ENCODE measurements at regions not wholly inside any gene's neighbourhood (a gene's known extent, or its start where the extent isn't known, plus 50 kb on each side); places are given as distances from the start of the nearest gene placed in this dataset.

GRCh38 chr16:25478476-25478875 is 213.3 kb upstream of the HS3ST4 start:
- Histone ChIP-seq H3K27ac (ENCODE audit: insufficient read depth, low read depth, low read length) (no peak overlapping the region), H3K27me3 (ENCODE audit: control insufficient read depth in 2 of 2, insufficient read depth in 2 of 2, low read length in 2 of 2) (no peaks in the 10 kb centered on the region), H3K36me3 (ENCODE audit: control insufficient read depth in 2 of 2, extremely low read depth in 1 of 2, insufficient read depth in 2 of 2, low read length in 2 of 2) (no peaks in the 10 kb centered on the region), H3K79me2 (ENCODE audit: control insufficient read depth, insufficient read depth, low read length) (no peaks in the 10 kb centered on the region), H3K9me1 (replicated peaks; ENCODE audit: control insufficient read depth, extremely low read depth, insufficient read depth, low read length) (no peaks in the 10 kb centered on the region), H3K4me2 (ENCODE audit: insufficient read depth, low read length) (no peak overlapping the region), H3K4me1 (ENCODE audit: control insufficient read depth, extremely low read depth, insufficient read depth, low read length) (no peaks in the 10 kb centered on the region), H4K20me1 (replicated peaks; ENCODE audit: control insufficient read depth, extremely low read depth, insufficient read depth, low read length) (no peaks in the 10 kb centered on the region), H3K9me3 (replicated peaks; ENCODE audit: control insufficient read depth, insufficient read depth, low read length) (no peaks in the 10 kb centered on the region), H3K4me3 (replicated peaks in 1 of 3; ENCODE audit: insufficient read depth in 1 of 3, low read depth in 1 of 3, low read length in 3 of 3) (no peak overlapping the region), H2AFZ (ENCODE audit: low read depth, low read length) (no peak overlapping the region), H3K9ac (replicated peaks; ENCODE audit: extremely low read depth, insufficient read depth, low read length) (no peak overlapping the region)
- no TSS peak for BruUV-seq (replicated peaks)
- ChIA-PET CTCF (no interaction called here), POLR2A (no interaction called here)
- TF ChIP-seq CTCF (IDR thresholded peaks at IDR 0.05; ENCODE audit: extremely low read depth in 1 of 2, insufficient read depth in 1 of 2, low read depth in 1 of 2, low read length in 2 of 2) (no peak), EZH2 (IDR thresholded peaks at IDR 0.05; ENCODE audit: borderline replicate concordance, low read depth, low read length, severe bottlenecking) (no peak)
- DNase-seq (ENCODE audit: low read depth, low spot score), result no peak
- FAIRE-seq, result no peak
- intact Hi-C loops (cut with micrococcal nuclease), result no loop called here
- dilution Hi-C loops (cut with MboI; ENCODE audit: extremely low pct_ligation_motif_present, low sequenced_read_pairs), result no loop called here

GRCh38 chr16:25464058-25464457 is 206.4 kb upstream of the ZKSCAN2 start:
- BruUV-seq (replicated peaks), result no TSS peak
- ChIA-PET POLR2A (no interaction called here), CTCF (no interaction called here)
- H3K9me3 ChIP-seq (replicated peaks; ENCODE audit: control insufficient read depth, insufficient read depth, low read length), result no peaks in the 10 kb centered on the region
- H2AFZ ChIP-seq (ENCODE audit: low read depth, low read length), result no peak overlapping the region
- H3K4me3 ChIP-seq (replicated peaks in 1 of 3; ENCODE audit: insufficient read depth in 1 of 3, low read depth in 1 of 3, low read length in 3 of 3), result no peak overlapping the region
- DNase-seq (ENCODE audit: low read depth, low spot score) (no peak), FAIRE-seq (no peak)
- H3K79me2 ChIP-seq (ENCODE audit: control insufficient read depth, insufficient read depth, low read length), result no peaks in the 10 kb centered on the region
- no peaks in the 10 kb centered on the region for H3K4me1 ChIP-seq (ENCODE audit: control insufficient read depth, extremely low read depth, insufficient read depth, low read length)
- H3K9ac ChIP-seq (replicated peaks; ENCODE audit: extremely low read depth, insufficient read depth, low read length), result no peak overlapping the region
- TF ChIP-seq CTCF (IDR thresholded peaks at IDR 0.05; ENCODE audit: extremely low read depth in 1 of 2, insufficient read depth in 1 of 2, low read depth in 1 of 2, low read length in 2 of 2) (no peak), EZH2 (IDR thresholded peaks at IDR 0.05; ENCODE audit: borderline replicate concordance, low read depth, low read length, severe bottlenecking) (no peak)
- H3K27ac ChIP-seq (ENCODE audit: insufficient read depth, low read depth, low read length), result no peak overlapping the region
- no peaks in the 10 kb centered on the region for H3K27me3 ChIP-seq (ENCODE audit: control insufficient read depth in 2 of 2, insufficient read depth in 2 of 2, low read length in 2 of 2)
- dilution Hi-C loops (cut with MboI; ENCODE audit: extremely low pct_ligation_motif_present, low sequenced_read_pairs), result no loop called here
- H3K9me1 ChIP-seq (replicated peaks; ENCODE audit: control insufficient read depth, extremely low read depth, insufficient read depth, low read length), result no peaks in the 10 kb centered on the region
- H4K20me1 ChIP-seq (replicated peaks; ENCODE audit: control insufficient read depth, extremely low read depth, insufficient read depth, low read length), result no peaks in the 10 kb centered on the region
- no peak overlapping the region for H3K4me2 ChIP-seq (ENCODE audit: insufficient read depth, low read length)
- intact Hi-C loops (cut with micrococcal nuclease), result no loop called here
- no peaks in the 10 kb centered on the region for H3K36me3 ChIP-seq (ENCODE audit: control insufficient read depth in 2 of 2, extremely low read depth in 1 of 2, insufficient read depth in 2 of 2, low read length in 2 of 2)
